ENCODE measurements at regions not wholly inside any gene's neighbourhood (a gene's known extent, or its start where the extent isn't known, plus 50 kb on each side); places are given as distances from the start of the nearest gene placed in this dataset.
"Not testable (repeated sequence)": the region's sequence is repeated elsewhere in the genome, so short reads cannot be mapped to it uniquely, and the experiment has no call there.

DNA sequence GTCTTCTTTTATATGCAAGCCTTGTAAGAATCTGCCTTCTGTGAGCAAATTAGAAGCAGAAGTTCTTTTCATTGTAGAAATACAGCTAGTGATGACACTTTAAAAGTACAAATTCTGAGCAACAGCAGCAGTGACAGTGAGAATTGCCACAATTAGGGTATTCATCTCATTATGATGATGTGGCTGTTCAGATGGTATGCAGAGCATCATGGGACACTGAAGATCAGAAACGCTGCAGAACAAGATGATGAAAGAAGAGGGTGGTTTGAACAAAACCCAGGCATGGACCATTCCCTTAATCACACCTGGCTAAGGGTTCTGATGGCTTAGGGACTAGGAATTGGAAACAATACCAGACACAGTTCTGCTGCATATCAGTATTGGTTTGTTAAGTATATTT, 312.7 kb upstream of the TBX18 start:
- no peak for DNase-seq (ENCODE audit: low spot score)
- no peaks in the 10 kb centered on the region for H3K4me1 ChIP-seq (ENCODE audit: control insufficient read depth in 4 of 4, insufficient read depth in 4 of 4, low read length in 3 of 4)
- TF ChIP-seq, protein P1, sequence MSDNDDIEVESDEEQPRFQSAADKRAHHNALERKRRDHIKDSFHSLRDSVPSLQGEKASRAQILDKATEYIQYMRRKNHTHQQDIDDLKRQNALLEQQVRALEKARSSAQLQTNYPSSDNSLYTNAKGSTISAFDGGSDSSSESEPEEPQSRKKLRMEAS (IDR thresholded peaks at IDR 0.05) = no peak
- TF ChIP-seq YY1 (IDR thresholded peaks at IDR 0.05) (no peak), RAD21 (IDR thresholded peaks at IDR 0.05) (no peak), EGR1 (IDR thresholded peaks at IDR 0.05; ENCODE audit: low read depth in 2 of 2) (no peak), GABPA (IDR thresholded peaks at IDR 0.05 in 1 of 2, conservative IDR thresholded peaks at IDR 0.05 in 1 of 2) (no peak), SP1 (IDR thresholded peaks at IDR 0.05) (no peak), NR2F2 (IDR thresholded peaks at IDR 0.05) (no peak), FOXA2 (IDR thresholded peaks at IDR 0.05) (no peak), JUND (IDR thresholded peaks at IDR 0.05) (no peak), FOXA1 (IDR thresholded peaks at IDR 0.05) (no peak), HNF4A (conservative IDR thresholded peaks at IDR 0.05) (no peak), HNF4G (IDR thresholded peaks at IDR 0.05) (no peak)
- TF ChIP-seq, protein P2, sequence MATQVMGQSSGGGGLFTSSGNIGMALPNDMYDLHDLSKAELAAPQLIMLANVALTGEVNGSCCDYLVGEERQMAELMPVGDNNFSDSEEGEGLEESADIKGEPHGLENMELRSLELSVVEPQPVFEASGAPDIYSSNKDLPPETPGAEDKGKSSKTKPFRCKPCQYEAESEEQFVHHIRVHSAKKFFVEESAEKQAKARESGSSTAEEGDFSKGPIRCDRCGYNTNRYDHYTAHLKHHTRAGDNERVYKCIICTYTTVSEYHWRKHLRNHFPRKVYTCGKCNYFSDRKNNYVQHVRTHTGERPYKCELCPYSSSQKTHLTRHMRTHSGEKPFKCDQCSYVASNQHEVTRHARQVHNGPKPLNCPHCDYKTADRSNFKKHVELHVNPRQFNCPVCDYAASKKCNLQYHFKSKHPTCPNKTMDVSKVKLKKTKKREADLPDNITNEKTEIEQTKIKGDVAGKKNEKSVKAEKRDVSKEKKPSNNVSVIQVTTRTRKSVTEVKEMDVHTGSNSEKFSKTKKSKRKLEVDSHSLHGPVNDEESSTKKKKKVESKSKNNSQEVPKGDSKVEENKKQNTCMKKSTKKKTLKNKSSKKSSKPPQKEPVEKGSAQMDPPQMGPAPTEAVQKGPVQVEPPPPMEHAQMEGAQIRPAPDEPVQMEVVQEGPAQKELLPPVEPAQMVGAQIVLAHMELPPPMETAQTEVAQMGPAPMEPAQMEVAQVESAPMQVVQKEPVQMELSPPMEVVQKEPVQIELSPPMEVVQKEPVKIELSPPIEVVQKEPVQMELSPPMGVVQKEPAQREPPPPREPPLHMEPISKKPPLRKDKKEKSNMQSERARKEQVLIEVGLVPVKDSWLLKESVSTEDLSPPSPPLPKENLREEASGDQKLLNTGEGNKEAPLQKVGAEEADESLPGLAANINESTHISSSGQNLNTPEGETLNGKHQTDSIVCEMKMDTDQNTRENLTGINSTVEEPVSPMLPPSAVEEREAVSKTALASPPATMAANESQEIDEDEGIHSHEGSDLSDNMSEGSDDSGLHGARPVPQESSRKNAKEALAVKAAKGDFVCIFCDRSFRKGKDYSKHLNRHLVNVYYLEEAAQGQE (IDR thresholded peaks at IDR 0.05) = no peak
- TF ChIP-seq, protein P3, sequence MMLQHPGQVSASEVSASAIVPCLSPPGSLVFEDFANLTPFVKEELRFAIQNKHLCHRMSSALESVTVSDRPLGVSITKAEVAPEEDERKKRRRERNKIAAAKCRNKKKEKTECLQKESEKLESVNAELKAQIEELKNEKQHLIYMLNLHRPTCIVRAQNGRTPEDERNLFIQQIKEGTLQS (IDR thresholded peaks at IDR 0.05) = no peak
- TF ChIP-seq, protein P4, sequence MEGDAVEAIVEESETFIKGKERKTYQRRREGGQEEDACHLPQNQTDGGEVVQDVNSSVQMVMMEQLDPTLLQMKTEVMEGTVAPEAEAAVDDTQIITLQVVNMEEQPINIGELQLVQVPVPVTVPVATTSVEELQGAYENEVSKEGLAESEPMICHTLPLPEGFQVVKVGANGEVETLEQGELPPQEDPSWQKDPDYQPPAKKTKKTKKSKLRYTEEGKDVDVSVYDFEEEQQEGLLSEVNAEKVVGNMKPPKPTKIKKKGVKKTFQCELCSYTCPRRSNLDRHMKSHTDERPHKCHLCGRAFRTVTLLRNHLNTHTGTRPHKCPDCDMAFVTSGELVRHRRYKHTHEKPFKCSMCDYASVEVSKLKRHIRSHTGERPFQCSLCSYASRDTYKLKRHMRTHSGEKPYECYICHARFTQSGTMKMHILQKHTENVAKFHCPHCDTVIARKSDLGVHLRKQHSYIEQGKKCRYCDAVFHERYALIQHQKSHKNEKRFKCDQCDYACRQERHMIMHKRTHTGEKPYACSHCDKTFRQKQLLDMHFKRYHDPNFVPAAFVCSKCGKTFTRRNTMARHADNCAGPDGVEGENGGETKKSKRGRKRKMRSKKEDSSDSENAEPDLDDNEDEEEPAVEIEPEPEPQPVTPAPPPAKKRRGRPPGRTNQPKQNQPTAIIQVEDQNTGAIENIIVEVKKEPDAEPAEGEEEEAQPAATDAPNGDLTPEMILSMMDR (IDR thresholded peaks at IDR 0.05; ENCODE audit: low read depth, low read length, missing input control) = no peak
- no peaks in the 10 kb centered on the region for H3K9me3 ChIP-seq (ENCODE audit: control insufficient read depth in 4 of 4, low read length in 3 of 4)
- H3K27ac ChIP-seq (ENCODE audit: low read depth in 1 of 2, low read length in 2 of 2) = no peak overlapping the region
- no peaks in the 10 kb centered on the region for H3K36me3 ChIP-seq (ENCODE audit: control insufficient read depth in 4 of 4, insufficient read depth in 3 of 4, low read depth in 1 of 4, low read length in 3 of 4)
- H3K4me3 ChIP-seq (ENCODE audit: low read depth in 1 of 3, low read length in 3 of 3) = no peak overlapping the region
- 26% methylated on average over 1 of the region's 1 CpG for WGBS
- no peak overlapping the region for H3K9ac ChIP-seq (ENCODE audit: low read depth in 1 of 2, low read length in 2 of 2)
- peaks cover 0 to 4% (median 0%) of the 10 kb centered on the region in 4 donors for H3K27me3 ChIP-seq (ENCODE audit: control insufficient read depth in 4 of 4, insufficient read depth in 4 of 4, low read length in 3 of 4)

DNA sequence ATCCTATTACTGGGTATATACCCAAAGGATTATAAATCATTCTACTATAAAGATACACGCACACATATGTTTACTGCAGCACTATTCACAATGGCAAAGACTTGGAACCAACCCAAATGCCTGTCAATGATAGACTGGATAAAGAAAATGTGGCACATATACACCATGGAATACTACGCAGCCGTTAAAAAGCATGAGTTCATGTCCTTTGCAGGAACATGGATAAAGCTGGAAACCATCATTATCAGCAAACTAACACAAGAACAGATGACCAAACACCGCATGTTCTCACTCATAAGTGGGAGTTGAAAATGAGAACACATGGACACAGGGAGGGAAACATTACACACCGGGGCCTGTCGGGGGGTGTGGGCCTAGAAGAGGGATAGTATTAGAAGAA, 307.4 kb upstream of the TBX18 start:
- H3K27ac ChIP-seq (ENCODE audit: low read depth in 1 of 2, low read length in 2 of 2); DNase-seq (ENCODE audit: low spot score); H3K4me1 ChIP-seq (ENCODE audit: control insufficient read depth in 4 of 4, insufficient read depth in 4 of 4, low read length in 3 of 4); H3K36me3 ChIP-seq (ENCODE audit: control insufficient read depth in 4 of 4, insufficient read depth in 3 of 4, low read depth in 1 of 4, low read length in 3 of 4); H3K4me3 ChIP-seq (ENCODE audit: low read depth in 1 of 3, low read length in 3 of 3); H3K9me3 ChIP-seq (ENCODE audit: control insufficient read depth in 4 of 4, low read length in 3 of 4); H3K9ac ChIP-seq (ENCODE audit: low read depth in 1 of 2, low read length in 2 of 2); H3K27me3 ChIP-seq (ENCODE audit: control insufficient read depth in 4 of 4, insufficient read depth in 4 of 4, low read length in 3 of 4): not testable (repeated sequence)
- WGBS = 96% methylated on average over 6 of the region's 6 CpGs
